A549 (cell line): ENCODE measurements at regions not wholly inside any gene's neighbourhood (a gene's known extent, or its start where the extent isn't known, plus 50 kb on each side); places are given as distances from the start of the nearest gene placed in this dataset.

Experiments used
- ATAC-seq, 2 experiments: fragments of 200-7000 bp in 1 of 2; fragments of >200 bp in 1 of 2; cut with Nextera tagmentation in 1 of 2; cut with Tn5 transposase in 1 of 2; 3 replicates each; pipeline versions ENCODE4 v1.8.0 to v1.9.1; 2018 to 2020; ENCODE audit warnings: mild to moderate bottlenecking in 1 of 2, moderate library complexity in 1 of 2
- CTCF ChIA-PET: fragments of 300-600 bp; sonication (Branson Sonifier 250); formaldehyde crosslinking; extraction: SDS; loops from one replicate; lab custom pipeline; 2021; ENCODE audit warnings: antibody characterized with exemption, inconsistent platforms; lab: Yijun Ruan, JAX
- POLR2A ChIA-PET: fragments of 350-600 bp; formaldehyde crosslinking; extraction: SDS; loops from one replicate; lab custom pipeline; 2021; ENCODE audit warnings: antibody characterized with exemption, inconsistent platforms; lab: Yijun Ruan, JAX
- DNase-seq, 2 experiments: peaks; one replicate each; pipeline versions ENCODE4 v3.0.0 to v3.0.0-alpha.2; 2011 to 2016; ENCODE audit warnings: low read depth in 1 of 2, low spot score in 1 of 2
- FAIRE-seq: peaks from 2 replicates; lab custom pipeline; 2011; peaks lifted over from hg19 to GRCh38; lab: Jason Lieb, UNC
- H3K27ac ChIP-seq, 2 experiments: fragments of >200 bp; sonication (Bioruptor Twin); formaldehyde crosslinking; 3 replicates each; pipeline ENCODE4 v1.5.1; 2016 to 2017
- H3K4me1 ChIP-seq: fragments of >200 bp; sonication (Bioruptor Twin); formaldehyde crosslinking; 3 replicates; pipeline ENCODE4 v1.6.1; 2016
- H3K4me2 ChIP-seq: fragments of >200 bp; sonication (Bioruptor Twin); formaldehyde crosslinking; 3 replicates; pipeline ENCODE4 v1.6.1; 2016
- H3K4me3 ChIP-seq: fragments of >200 bp; sonication (Bioruptor Twin); formaldehyde crosslinking; 3 replicates; pipeline ENCODE4 v1.5.1; 2016
- H3K9me3 ChIP-seq: fragments of >200 bp; sonication (Bioruptor Twin); formaldehyde crosslinking; 3 replicates; pipeline ENCODE4 v1.6.1; 2016
- BCL3 ChIP-seq: fragments of >200 bp; sonication (Bioruptor Twin); formaldehyde crosslinking; IDR thresholded peaks from 3 replicates; pipeline ENCODE4 v1.6.1; 2016
- CHD2 ChIP-seq: fragments of 150-350 bp; IDR thresholded peaks from 2 replicates; pipeline ENCODE4 v1.6.1; 2014; ENCODE audit warnings: low read length; ENCODE audit not compliant: partially characterized antibody
- CHD4 ChIP-seq: fragments of 200-600 bp; sonication (generic); IDR thresholded peaks from 2 replicates; pipeline ENCODE4 v1.6.1; 2016; ENCODE audit warnings: antibody characterized with exemption, mild to moderate bottlenecking, borderline replicate concordance
- EHMT2 ChIP-seq: fragments of 200-600 bp; sonication (generic); IDR thresholded peaks from 2 replicates; pipeline ENCODE4 v1.6.1; 2016; ENCODE audit warnings: antibody characterized with exemption, low read depth, mild to moderate bottlenecking, moderate library complexity
- FOXS1 ChIP-seq: fragments of 250-450 bp; sonication (Bioruptor Pico); IDR thresholded peaks from 2 replicates; pipeline ENCODE4 v1.5.0; 2020; ENCODE audit warnings: mild to moderate bottlenecking, moderate library complexity
- GATA3 ChIP-seq: IDR thresholded peaks from 2 replicates; pipeline ENCODE4 v1.6.1; 2012; ENCODE audit warnings: borderline replicate concordance
- HDAC2 ChIP-seq: fragments of 200-600 bp; sonication (generic); IDR thresholded peaks from 2 replicates; pipeline ENCODE4 v1.6.1; 2016
- HMGXB4 ChIP-seq: fragments of 250-450 bp; sonication (Bioruptor Pico); IDR thresholded peaks from 2 replicates; pipeline ENCODE4 v1.5.0; 2021; ENCODE audit warnings: mild to moderate bottlenecking, moderate library complexity, borderline replicate concordance
- HOXA7 ChIP-seq: fragments of 250-450 bp; sonication (Bioruptor Pico); IDR thresholded peaks from 2 replicates; pipeline ENCODE4 v1.5.0; 2020; ENCODE audit warnings: mild to moderate bottlenecking, moderate library complexity
- HOXB13 ChIP-seq: fragments of 250-450 bp; sonication (Bioruptor Pico); IDR thresholded peaks from 2 replicates; pipeline ENCODE4 v1.5.0; 2020; ENCODE audit warnings: low read depth, mild to moderate bottlenecking, moderate library complexity
- JUNB ChIP-seq: fragments of >200 bp; sonication (Bioruptor Twin); formaldehyde crosslinking; IDR thresholded peaks from 2 replicates; pipeline ENCODE4 v1.6.1; 2016
- MAFK ChIP-seq: fragments of 450-650 bp; IDR thresholded peaks from 2 replicates; pipeline ENCODE4 v1.6.1; 2014; ENCODE audit not compliant: partially characterized antibody
- PBX3 ChIP-seq: IDR thresholded peaks from 2 replicates; pipeline ENCODE4 v1.6.1; 2012
- PHF8 ChIP-seq: fragments of 200-600 bp; sonication (generic); IDR thresholded peaks from 2 replicates; pipeline ENCODE4 v1.6.1; 2016; ENCODE audit warnings: low read depth, mild to moderate bottlenecking, antibody characterized with exemption, moderate library complexity, borderline replicate concordance
- POLR2A ChIP-seq: IDR thresholded peaks from 2 replicates; pipeline ENCODE4 v1.6.1; 2012; ENCODE audit warnings: mild to moderate bottlenecking, low read length
- POLR2AphosphoS2 ChIP-seq: conservative IDR thresholded peaks from 2 replicates; pipeline ENCODE4 v1.6.1; 2012; ENCODE audit warnings: low read length, improper control_type of control experiment, inconsistent platforms
- RARB ChIP-seq: fragments of 250-450 bp; sonication (Bioruptor Pico); IDR thresholded peaks from 2 replicates; pipeline ENCODE4 v1.8.0; 2021; ENCODE audit warnings: mild to moderate bottlenecking, moderate library complexity
- SMC3 ChIP-seq: fragments of >200 bp; sonication (Bioruptor Twin); formaldehyde crosslinking; IDR thresholded peaks from 3 replicates; pipeline ENCODE4 v1.6.1; 2018; ENCODE audit warnings: inconsistent platforms
- TFCP2L1 ChIP-seq: fragments of 250-450 bp; sonication (Bioruptor Pico); IDR thresholded peaks from 2 replicates; pipeline ENCODE4 v1.5.0; 2021; ENCODE audit warnings: mild to moderate bottlenecking
- ZNF302 ChIP-seq: fragments of 250-450 bp; sonication (Bioruptor Pico); IDR thresholded peaks from 2 replicates; pipeline ENCODE4 v1.9.0; 2021; ENCODE audit warnings: inconsistent platforms, mild to moderate bottlenecking, moderate library complexity
- ZSCAN20 ChIP-seq: fragments of 250-450 bp; sonication (Bioruptor Pico); IDR thresholded peaks from 2 replicates; pipeline ENCODE4 v1.8.0; 2022; ENCODE audit warnings: mild to moderate bottlenecking, moderate library complexity
- WGBS: methylation state at CpG from one replicate; pipeline ENCODE4 v1.1.6; 2017; ENCODE audit errors: missing lambda C conversion rate; 5-methylcytosine and 5-hydroxymethylcytosine counted together

GRCh38 chr4:59258002-59258401 is 1942.1 kb upstream of the ADGRL3 start:
- no peak for ATAC-seq
- no peak overlapping the region for H3K4me3 ChIP-seq
- 26% methylated on average over 2 of the region's 2 CpGs for WGBS

GRCh38 chr4:59307609-59308008 is 1892.5 kb upstream of the ADGRL3 start:
- no peaks in the 10 kb centered on the region for H3K4me1 ChIP-seq
- TF ChIP-seq HOXB13 = no peak
- TF ChIP-seq EHMT2 = no peak
- no peak for TF ChIP-seq CHD2
- no peak for TF ChIP-seq HDAC2
- no peak for TF ChIP-seq RARB (CRISPR knock-in tag)
- TF ChIP-seq BCL3 = no peak
- no peak for TF ChIP-seq TFCP2L1 (CRISPR knock-in tag)
- CTCF ChIA-PET = no interaction called here
- DNase-seq (no peak), FAIRE-seq (no peak), ATAC-seq (no peak)
- H3K4me3 ChIP-seq = no peak overlapping the region
- no peak overlapping the region for H3K27ac ChIP-seq
- POLR2A ChIA-PET = no interaction called here
- no peak overlapping the region for H3K4me2 ChIP-seq
- no peaks in the 10 kb centered on the region for H3K9me3 ChIP-seq

More at GRCh38 chr4:59258002-59258401, 1942.1 kb upstream of the ADGRL3 start:
- Histone ChIP-seq H3K27ac (no peak overlapping the region), H3K4me1 (no peaks in the 10 kb centered on the region), H3K9me3 (no peaks in the 10 kb centered on the region), H3K4me2 (no peak overlapping the region)
- ChIA-PET POLR2A (no interaction called here), CTCF (interaction anchor here (2.5 kb wide), 1 partner anchor 9 kb away, joined by 5 read pairs; no protein-coding TSS in a partner anchor)
- TF ChIP-seq HMGXB4 = no peak
- TF ChIP-seq FOXS1 (CRISPR knock-in tag) = no peak
- TF ChIP-seq GATA3 = no peak
- no peak for TF ChIP-seq ZNF302 (CRISPR knock-in tag)
- no peak for TF ChIP-seq HOXA7 (CRISPR knock-in tag)
- no peak for TF ChIP-seq JUNB
- no peak for TF ChIP-seq ZSCAN20 (CRISPR knock-in tag)
- no peak for TF ChIP-seq POLR2AphosphoS2
- no peak for TF ChIP-seq SMC3
- no peak for TF ChIP-seq CHD4
- TF ChIP-seq POLR2A = no peak
- no peak for TF ChIP-seq PBX3
- no peak for DNase-seq
- FAIRE-seq = no peak

DNA sequence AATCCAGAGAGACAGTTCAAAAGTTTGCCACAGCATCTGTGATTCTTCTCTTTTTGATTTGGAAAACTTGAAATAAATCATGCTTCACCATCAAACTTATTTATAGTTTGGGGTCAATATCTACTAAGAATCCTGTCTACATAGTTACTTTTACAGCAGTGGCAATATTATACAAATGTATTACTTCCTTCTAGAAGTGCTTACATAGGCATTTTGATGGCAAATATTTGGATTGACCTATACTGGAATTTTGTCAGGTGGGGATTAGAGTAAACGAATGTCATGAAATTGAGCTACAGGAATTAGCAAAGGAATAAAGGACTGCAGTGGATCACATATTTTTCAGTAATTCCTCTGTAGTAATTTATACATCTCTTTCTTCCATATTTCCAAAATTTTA is 1885.5 kb upstream of the ADGRL3 start:
- ChIA-PET POLR2A (no interaction called here), CTCF (no interaction called here)
- TF ChIP-seq PHF8 = no peak
- TF ChIP-seq MAFK = peak; percentile 36

More for the DNA sequence above, 1885.5 kb upstream of the ADGRL3 start:
- Histone ChIP-seq H3K4me2 (no peak overlapping the region), H3K9me3 (no peaks in the 10 kb centered on the region), H3K27ac (no peak overlapping the region), H3K4me3 (no peak overlapping the region), H3K4me1 (no peaks in the 10 kb centered on the region)
- no peak for DNase-seq
- WGBS = 27% methylated on average over 1 of the region's 1 CpG
- no peak for ATAC-seq
- FAIRE-seq = no peak
